SU-DHL-6 (cell line): ENCODE measurements at regions not wholly inside any gene's neighbourhood (a gene's known extent, or its start where the extent isn't known, plus 50 kb on each side); places are given as distances from the start of the nearest gene placed in this dataset.
"Not testable (repeated sequence)": the region's sequence is repeated elsewhere in the genome, so short reads cannot be mapped to it uniquely, and the experiment has no call there.

ENCODE experiments used
- H2AFZ ChIP-seq: fragments of 200-600 bp; sonication (generic); 2 replicates; pipeline ENCODE4 v1.6.1; 2014; ENCODE audit warnings: low read depth, mild to moderate bottlenecking, moderate library complexity, mixed read lengths, antibody characterized with exemption, low read length; ENCODE audit not compliant: severe bottlenecking
- H3F3A ChIP-seq: fragments of 200-600 bp; shearing (Covaris generic); 2 replicates; pipeline ENCODE4 v1.6.0; 2016; ENCODE audit warnings: antibody characterized with exemption, mild to moderate bottlenecking; ENCODE audit not compliant: insufficient read depth
- H3K27ac ChIP-seq: fragments of 200-600 bp; sonication (generic); 2 replicates; pipeline ENCODE4 v1.5.1; 2016; ENCODE audit warnings: low read depth, mild to moderate bottlenecking, low read length, moderate library complexity, mixed read lengths
- H3K27me3 ChIP-seq: fragments of 200-600 bp; sonication (generic), shearing (Covaris generic); 2 replicates; pipeline ENCODE4 v1.6.0; 2014; ENCODE audit warnings: mild to moderate bottlenecking, low read length
- H3K36me3 ChIP-seq: fragments of 200-600 bp; sonication (generic); 2 replicates; pipeline ENCODE4 v1.6.1; 2014; ENCODE audit warnings: mild to moderate bottlenecking, low read length, mixed read lengths
- H3K4me2 ChIP-seq: fragments of 300-600, 200-600 bp; shearing (Covaris generic), sonication (generic); 2 replicates; pipeline ENCODE4 v1.6.0; 2014; ENCODE audit warnings: low read length, low read depth, mild to moderate bottlenecking; ENCODE audit not compliant: poor library complexity, severe bottlenecking
- H3K4me3 ChIP-seq: fragments of 200-600 bp; sonication (generic); 2 replicates; pipeline ENCODE4 v1.5.1; 2014; ENCODE audit warnings: antibody characterized with exemption, low read length, mild to moderate bottlenecking, mixed read lengths; ENCODE audit not compliant: insufficient read depth, poor library complexity, severe bottlenecking
- H3K79me2 ChIP-seq: fragments of 200-600 bp; sonication (generic); 2 replicates; pipeline ENCODE4 v1.6.1; 2014; ENCODE audit warnings: mild to moderate bottlenecking, low read length, moderate library complexity; ENCODE audit not compliant: insufficient read depth
- H3K9ac ChIP-seq: fragments of 200-600 bp; sonication (generic); 2 replicates; pipeline ENCODE4 v1.7.0; 2014; ENCODE audit warnings: mild to moderate bottlenecking, low read length
- H3K9me2 ChIP-seq: fragments of 200-600 bp; sonication (generic); replicated peaks from 2 replicates; pipeline ENCODE4 v1.6.1; 2014; ENCODE audit warnings: low read length; ENCODE audit not compliant: insufficient read depth
- H3K9me3 ChIP-seq: fragments of 200-600 bp; sonication (generic); 2 replicates; pipeline ENCODE4 v1.6.1; 2014; ENCODE audit warnings: low read length, mixed read lengths; ENCODE audit not compliant: insufficient read depth
- H4K20me1 ChIP-seq: fragments of 200-600 bp; sonication (generic); 2 replicates; pipeline ENCODE4 v1.6.1; 2014; ENCODE audit warnings: low read depth, mild to moderate bottlenecking, antibody characterized with exemption, low read length, moderate library complexity, mixed read lengths
- EZH2phosphoT487 ChIP-seq: fragments of 200-600 bp; sonication (generic), shearing (Covaris generic); conservative IDR thresholded peaks from 2 replicates; pipeline ENCODE4 v1.6.1; 2018; ENCODE audit warnings: mild to moderate bottlenecking, antibody characterized with exemption, low read length, moderate library complexity, mixed read lengths
- TF ChIP-seq, protein P1 (sequence below): fragments of 200-600 bp; sonication (generic); IDR thresholded peaks from one replicate; pipeline ENCODE4 v1.5.1; 2017; ENCODE audit warnings: antibody characterized with exemption, mild to moderate bottlenecking, low read length, moderate library complexity; ENCODE audit not compliant: insufficient read depth, poor library complexity, severe bottlenecking

DNA sequence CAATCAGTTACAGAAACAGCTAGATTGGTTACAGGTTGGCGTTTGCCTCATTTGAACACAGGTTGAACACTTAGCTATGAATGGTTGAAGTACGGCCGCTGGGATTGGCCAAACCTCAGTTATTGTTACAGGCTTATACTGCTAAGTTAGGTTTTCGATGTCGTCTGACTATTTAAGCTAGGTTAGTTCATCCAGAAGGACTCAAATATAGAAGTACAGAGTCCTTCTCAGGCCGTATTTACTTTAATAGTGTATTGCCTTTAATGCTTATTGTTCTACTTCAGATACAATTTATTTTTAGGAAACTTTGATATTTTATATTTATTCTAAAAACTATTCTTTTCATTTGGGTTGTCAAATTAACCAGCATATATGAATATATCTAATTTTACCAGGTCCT is 334.7 kb downstream of the FAT4 start:
- no peak overlapping the region for H3K27ac ChIP-seq
- H3K9me3 ChIP-seq = no peaks in the 10 kb centered on the region
- H3K79me2 ChIP-seq = no peaks in the 10 kb centered on the region
- no peak overlapping the region for H3K9ac ChIP-seq
- H3K9me2 ChIP-seq = no peaks in the 10 kb centered on the region
- no peak overlapping the region for H3K4me3 ChIP-seq
- H3K27me3 ChIP-seq = no peaks in the 10 kb centered on the region
- no peaks in the 10 kb centered on the region for H3F3A ChIP-seq
- H4K20me1 ChIP-seq = no peaks in the 10 kb centered on the region
- H2AFZ ChIP-seq = no peak overlapping the region
- no peak overlapping the region for H3K4me2 ChIP-seq
- TF ChIP-seq EZH2phosphoT487 = no peak
- TF ChIP-seq, protein P1, sequence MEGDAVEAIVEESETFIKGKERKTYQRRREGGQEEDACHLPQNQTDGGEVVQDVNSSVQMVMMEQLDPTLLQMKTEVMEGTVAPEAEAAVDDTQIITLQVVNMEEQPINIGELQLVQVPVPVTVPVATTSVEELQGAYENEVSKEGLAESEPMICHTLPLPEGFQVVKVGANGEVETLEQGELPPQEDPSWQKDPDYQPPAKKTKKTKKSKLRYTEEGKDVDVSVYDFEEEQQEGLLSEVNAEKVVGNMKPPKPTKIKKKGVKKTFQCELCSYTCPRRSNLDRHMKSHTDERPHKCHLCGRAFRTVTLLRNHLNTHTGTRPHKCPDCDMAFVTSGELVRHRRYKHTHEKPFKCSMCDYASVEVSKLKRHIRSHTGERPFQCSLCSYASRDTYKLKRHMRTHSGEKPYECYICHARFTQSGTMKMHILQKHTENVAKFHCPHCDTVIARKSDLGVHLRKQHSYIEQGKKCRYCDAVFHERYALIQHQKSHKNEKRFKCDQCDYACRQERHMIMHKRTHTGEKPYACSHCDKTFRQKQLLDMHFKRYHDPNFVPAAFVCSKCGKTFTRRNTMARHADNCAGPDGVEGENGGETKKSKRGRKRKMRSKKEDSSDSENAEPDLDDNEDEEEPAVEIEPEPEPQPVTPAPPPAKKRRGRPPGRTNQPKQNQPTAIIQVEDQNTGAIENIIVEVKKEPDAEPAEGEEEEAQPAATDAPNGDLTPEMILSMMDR = no peak
- H3K36me3 ChIP-seq = no peaks in the 10 kb centered on the region

DNA sequence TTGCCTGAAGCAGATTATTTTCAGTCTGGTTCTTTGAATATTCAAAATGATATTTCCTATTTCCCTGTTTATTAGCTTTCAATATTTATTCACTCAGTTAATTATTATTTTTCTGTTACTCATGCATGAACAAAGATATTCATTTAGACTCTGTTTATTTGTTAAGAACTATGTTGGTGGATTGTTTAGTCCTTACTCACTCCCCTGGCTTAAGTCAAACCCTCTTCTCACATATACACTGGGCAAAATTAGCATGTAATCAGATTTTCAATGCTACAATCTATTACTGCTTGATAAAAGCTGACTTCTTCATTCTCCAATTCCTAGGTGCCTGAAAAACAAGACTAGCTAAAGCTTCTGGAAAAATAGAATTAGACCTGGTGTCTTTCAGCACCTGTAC is 335.8 kb downstream of the FAT4 start:
- Histone ChIP-seq H3K79me2 (no peaks in the 10 kb centered on the region), H3K9me2 (no peaks in the 10 kb centered on the region), H3K4me2 (no peak overlapping the region), H4K20me1 (no peaks in the 10 kb centered on the region), H3K9me3 (no peaks in the 10 kb centered on the region), H2AFZ (no peak overlapping the region), H3K4me3 (no peak overlapping the region), H3K9ac (no peak overlapping the region), H3K27ac (no peak overlapping the region), H3K36me3 (no peaks in the 10 kb centered on the region), H3K27me3 (no peaks in the 10 kb centered on the region), H3F3A (no peaks in the 10 kb centered on the region)
- TF ChIP-seq, protein P1 = no peak
- TF ChIP-seq EZH2phosphoT487 = no peak

DNA sequence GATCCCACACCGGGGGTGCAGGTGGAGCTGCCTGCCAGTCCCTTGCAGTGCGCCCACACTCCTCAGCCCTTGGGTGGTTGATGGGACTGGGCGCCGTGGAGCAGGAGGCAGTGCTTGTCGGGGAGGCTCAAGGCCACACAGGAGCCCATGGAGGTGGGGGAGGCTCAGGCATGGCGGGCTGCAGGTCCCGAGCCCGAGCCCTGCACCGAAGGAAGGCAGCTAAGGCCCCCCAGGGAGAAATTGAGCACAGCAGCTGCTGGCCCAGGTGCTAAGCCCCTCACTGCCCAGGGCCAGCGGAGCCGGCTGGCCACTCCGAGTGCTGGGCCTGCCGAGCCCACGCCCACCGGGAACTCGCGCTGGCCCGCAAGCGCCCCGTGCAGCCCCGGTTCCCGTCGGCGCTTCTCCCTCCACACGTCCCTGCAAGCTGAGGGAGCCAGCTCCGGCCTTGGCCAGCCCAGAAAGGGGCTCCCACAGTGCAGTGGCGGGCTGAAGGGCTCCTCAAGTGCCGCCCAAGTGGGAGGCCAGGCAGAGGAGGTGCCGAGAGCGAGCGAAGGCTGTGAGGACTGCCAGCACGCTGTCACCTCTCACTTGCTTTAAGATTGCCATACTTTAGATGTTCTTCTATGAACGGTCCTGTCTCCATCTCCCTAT is 337.1 kb downstream of the FAT4 start:
- H3K4me3 ChIP-seq = not testable (repeated sequence)

DNA sequence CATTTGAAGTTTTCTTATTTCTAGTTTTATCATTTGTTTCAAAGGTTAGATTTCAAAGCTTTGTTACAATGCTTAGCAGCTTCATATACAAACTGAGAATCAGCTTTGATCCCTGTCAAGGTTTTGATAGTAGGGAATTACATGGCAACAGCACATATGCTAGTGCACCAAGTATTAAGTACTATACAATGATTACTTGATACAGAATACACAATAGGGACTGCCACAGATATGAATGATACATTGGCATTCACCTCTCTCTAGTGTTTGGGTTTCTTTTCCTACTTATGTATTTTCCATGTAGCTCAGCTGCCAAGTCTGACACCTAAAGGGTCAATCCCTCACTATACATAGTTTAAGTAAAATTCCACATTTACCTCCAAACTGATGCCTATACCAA is 344.0 kb downstream of the FAT4 start:
- H3F3A ChIP-seq = no peaks in the 10 kb centered on the region
- H3K36me3 ChIP-seq = no peaks in the 10 kb centered on the region
- H2AFZ ChIP-seq = no peak overlapping the region
- H3K9ac ChIP-seq = no peak overlapping the region
- no peak overlapping the region for H3K4me3 ChIP-seq
- H3K27me3 ChIP-seq = no peaks in the 10 kb centered on the region
- TF ChIP-seq, protein P1 = no peak
- TF ChIP-seq EZH2phosphoT487 = no peak
- no peak overlapping the region for H3K4me2 ChIP-seq
- no peaks in the 10 kb centered on the region for H3K9me3 ChIP-seq
- H3K79me2 ChIP-seq = no peaks in the 10 kb centered on the region
- H4K20me1 ChIP-seq = no peaks in the 10 kb centered on the region
- no peaks in the 10 kb centered on the region for H3K9me2 ChIP-seq
- H3K27ac ChIP-seq = no peak overlapping the region

More for the DNA sequence above, 337.1 kb downstream of the FAT4 start:
- H2AFZ ChIP-seq, H3K79me2 ChIP-seq, H3K9ac ChIP-seq, H4K20me1 ChIP-seq, H3K36me3 ChIP-seq, H3K9me3 ChIP-seq, H3K27me3 ChIP-seq, H3K27ac ChIP-seq, H3F3A ChIP-seq, H3K4me2 ChIP-seq, H3K9me2 ChIP-seq: not testable (repeated sequence)
